ENCODE measurements at regions not wholly inside any gene's neighbourhood (a gene's known extent, or its start where the extent isn't known, plus 50 kb on each side); places are given as distances from the start of the nearest gene placed in this dataset.

DNA sequence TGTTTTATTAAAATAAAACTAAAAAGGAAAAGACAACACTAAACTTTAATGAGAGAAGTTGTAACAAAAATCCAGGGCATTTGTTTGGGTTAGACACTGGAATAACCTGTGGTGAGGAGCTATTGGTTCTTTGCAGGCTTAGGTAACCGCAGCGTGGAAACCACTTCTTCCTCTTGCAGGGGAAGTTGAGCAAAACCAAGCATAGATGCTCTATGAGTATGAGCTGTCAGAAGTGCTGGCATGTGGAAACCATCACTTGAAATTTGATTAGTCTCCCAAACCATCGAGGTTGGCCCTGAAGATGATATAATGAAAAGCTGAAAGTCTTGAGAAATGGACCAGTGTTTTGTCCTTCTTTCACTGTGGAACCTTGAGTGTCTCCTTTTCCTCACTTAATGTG, 127.1 kb upstream of the RBMS3 start:
- intact Hi-C loops (cut with DNase I; ENCODE audit: low total_unique reads): no loop called here
- 76 to 86% methylated on average over 3 of the region's 3 CpGs for WGBS, 2 donors
- no peak for TF ChIP-seq POLR2A (IDR thresholded peaks at IDR 0.05)
- TF ChIP-seq, protein P1, sequence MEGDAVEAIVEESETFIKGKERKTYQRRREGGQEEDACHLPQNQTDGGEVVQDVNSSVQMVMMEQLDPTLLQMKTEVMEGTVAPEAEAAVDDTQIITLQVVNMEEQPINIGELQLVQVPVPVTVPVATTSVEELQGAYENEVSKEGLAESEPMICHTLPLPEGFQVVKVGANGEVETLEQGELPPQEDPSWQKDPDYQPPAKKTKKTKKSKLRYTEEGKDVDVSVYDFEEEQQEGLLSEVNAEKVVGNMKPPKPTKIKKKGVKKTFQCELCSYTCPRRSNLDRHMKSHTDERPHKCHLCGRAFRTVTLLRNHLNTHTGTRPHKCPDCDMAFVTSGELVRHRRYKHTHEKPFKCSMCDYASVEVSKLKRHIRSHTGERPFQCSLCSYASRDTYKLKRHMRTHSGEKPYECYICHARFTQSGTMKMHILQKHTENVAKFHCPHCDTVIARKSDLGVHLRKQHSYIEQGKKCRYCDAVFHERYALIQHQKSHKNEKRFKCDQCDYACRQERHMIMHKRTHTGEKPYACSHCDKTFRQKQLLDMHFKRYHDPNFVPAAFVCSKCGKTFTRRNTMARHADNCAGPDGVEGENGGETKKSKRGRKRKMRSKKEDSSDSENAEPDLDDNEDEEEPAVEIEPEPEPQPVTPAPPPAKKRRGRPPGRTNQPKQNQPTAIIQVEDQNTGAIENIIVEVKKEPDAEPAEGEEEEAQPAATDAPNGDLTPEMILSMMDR (IDR thresholded peaks at IDR 0.05): no peak
- DNase-seq (ENCODE audit: low spot score in 2 of 2): no peak
- H3K4me3 ChIP-seq (ENCODE audit: low read depth, poor library complexity, severe bottlenecking): no peak overlapping the region

DNA sequence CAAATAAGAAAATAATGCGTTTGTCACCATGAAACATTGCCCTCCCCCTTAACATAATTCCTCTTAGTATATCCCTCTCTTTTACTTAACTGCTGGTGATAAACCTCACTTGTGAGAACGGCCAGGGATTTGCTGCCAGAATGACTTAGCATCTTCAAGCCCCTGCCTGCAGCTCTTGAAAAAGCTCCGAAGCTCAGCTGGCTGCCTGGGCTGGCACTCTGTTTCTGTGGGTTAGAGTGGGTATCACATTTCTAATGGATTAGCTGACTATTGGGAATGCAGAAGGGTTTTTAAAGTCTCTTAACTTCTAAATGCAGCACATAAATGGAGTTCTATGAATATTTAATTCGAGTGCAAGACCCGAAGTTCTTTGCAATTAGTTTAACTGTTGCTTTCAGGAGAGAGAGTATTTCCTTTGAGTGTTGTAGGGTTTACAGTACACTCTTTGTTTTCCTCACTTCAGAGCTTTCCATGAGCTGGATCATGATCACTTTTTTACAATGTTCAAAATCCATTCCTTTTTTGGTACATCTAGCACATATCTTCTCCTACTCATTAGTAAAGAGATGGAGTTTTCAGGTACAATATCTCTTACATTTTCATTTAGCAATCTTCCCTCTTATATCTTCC, 124.7 kb upstream of the RBMS3 start:
- no peak overlapping the region for H3K4me3 ChIP-seq (ENCODE audit: low read depth, poor library complexity, severe bottlenecking)
- 42 to 57% methylated on average over 5 of the region's 5 CpGs for WGBS, 2 donors
- intact Hi-C loops (cut with DNase I; ENCODE audit: low total_unique reads): no loop called here
- TF ChIP-seq POLR2A (IDR thresholded peaks at IDR 0.05): no peak
- TF ChIP-seq, protein P1 (IDR thresholded peaks at IDR 0.05): no peak
- DNase-seq (ENCODE audit: low spot score in 2 of 2): no peak

DNA sequence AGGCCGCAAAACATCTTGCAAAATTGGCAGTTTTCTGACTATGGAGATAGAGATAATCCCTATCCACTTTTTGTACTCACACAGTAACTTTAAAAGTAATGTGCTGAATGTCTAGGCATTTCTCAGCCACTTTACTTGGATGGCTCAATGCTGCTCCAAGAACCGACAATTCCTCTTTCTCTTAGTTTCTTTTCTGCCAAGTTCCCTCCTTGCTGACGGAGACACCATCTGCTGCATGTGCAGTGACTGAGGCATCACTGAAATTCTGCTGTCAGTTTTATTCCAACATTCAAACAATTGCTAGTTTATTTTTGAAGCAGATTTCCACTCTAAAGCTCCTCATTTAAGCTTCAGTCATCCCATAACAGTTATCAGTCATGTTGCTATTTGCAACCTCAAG, 116.0 kb upstream of the RBMS3 start:
- no peak for DNase-seq (ENCODE audit: low spot score in 2 of 2)
- 76 to 81% methylated on average over 3 of the region's 3 CpGs for WGBS, 2 donors
- intact Hi-C loops (cut with DNase I; ENCODE audit: low total_unique reads): no loop called here
- no peak overlapping the region for H3K4me3 ChIP-seq (ENCODE audit: low read depth, poor library complexity, severe bottlenecking)
- no peak for TF ChIP-seq POLR2A (IDR thresholded peaks at IDR 0.05)
- TF ChIP-seq, protein P1 (IDR thresholded peaks at IDR 0.05): no peak

DNA sequence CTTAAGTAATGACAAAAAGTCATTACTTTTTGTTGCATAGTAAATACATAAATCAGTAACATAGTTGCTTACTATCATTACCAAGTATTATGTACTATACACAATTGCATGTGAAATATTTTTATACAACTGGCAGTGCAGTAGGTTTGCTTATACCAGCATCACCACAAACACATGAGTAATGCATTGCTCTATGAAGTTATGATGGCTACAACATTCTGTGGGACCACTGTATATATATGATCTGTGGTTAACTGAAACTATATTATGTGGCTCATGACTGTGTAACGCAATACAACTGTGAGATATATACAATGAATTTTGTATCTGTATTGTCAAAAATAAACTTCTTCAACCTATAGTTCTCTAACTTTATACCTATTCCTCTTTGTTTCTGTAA, 113.7 kb upstream of the RBMS3 start:
- WGBS, 2 donors: 97 to 100% methylated on average over 1 of the region's 1 CpG
- no peak overlapping the region for H3K4me3 ChIP-seq (ENCODE audit: low read depth, poor library complexity, severe bottlenecking)
- intact Hi-C loops (cut with DNase I; ENCODE audit: low total_unique reads): no loop called here
- DNase-seq (ENCODE audit: low spot score in 2 of 2): no peak
- TF ChIP-seq, protein P1 (IDR thresholded peaks at IDR 0.05): no peak
- TF ChIP-seq POLR2A (IDR thresholded peaks at IDR 0.05): no peak

DNA sequence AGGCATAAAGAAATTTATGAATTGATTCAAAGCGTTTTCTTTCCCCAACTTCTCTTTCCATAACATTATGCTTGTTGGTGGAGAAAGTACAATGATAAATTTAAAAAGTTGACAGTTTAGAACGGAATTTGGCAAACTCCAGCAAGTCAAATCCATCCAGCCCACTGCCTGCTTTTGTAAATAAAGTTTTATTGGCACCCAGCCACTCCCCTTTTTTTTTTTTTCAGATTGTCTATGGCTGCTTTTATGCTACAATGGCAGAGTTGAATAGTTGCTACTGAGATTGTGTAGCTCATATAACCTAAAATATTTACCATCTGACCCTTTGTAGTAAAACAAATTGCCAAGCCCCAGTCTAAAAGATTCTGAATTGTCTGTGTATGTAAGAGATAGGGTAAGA, 112.8 kb upstream of the RBMS3 start:
- WGBS, 2 donors: 75 to 82% methylated on average over 2 of the region's 2 CpGs
- intact Hi-C loops (cut with DNase I; ENCODE audit: low total_unique reads): no loop called here
- no peak overlapping the region for H3K4me3 ChIP-seq (ENCODE audit: low read depth, poor library complexity, severe bottlenecking)
- no peak for TF ChIP-seq POLR2A (IDR thresholded peaks at IDR 0.05)
- TF ChIP-seq, protein P1 (IDR thresholded peaks at IDR 0.05): no peak
- no peak for DNase-seq (ENCODE audit: low spot score in 2 of 2)

DNA sequence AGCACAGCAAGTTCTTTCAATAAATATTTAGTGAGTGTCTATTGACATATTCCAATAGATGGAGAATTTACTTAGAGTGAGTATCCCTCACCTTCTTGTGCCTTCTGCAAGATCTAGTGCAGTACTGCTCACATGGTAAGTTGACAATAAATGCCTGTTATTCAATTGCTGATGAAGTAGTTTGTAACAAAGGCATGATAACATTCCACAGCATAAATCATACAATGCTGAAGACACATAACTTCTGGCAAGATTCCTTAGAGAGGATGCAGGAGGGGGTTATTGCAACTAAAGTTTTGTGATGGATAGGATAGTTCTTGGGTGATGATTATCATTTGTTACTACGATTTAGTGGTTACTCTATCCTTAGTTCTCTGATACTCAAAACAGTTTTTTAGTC, 112.2 kb upstream of the RBMS3 start:
- intact Hi-C loops (cut with DNase I; ENCODE audit: low total_unique reads): no loop called here
- 55 to 67% methylated on average over 1 of the region's 1 CpG for WGBS, 2 donors
- H3K4me3 ChIP-seq (ENCODE audit: low read depth, poor library complexity, severe bottlenecking): no peak overlapping the region
- TF ChIP-seq, protein P1 (IDR thresholded peaks at IDR 0.05): no peak
- TF ChIP-seq POLR2A (IDR thresholded peaks at IDR 0.05): no peak
- DNase-seq (ENCODE audit: low spot score in 2 of 2): no peak

All from lower leg skin (tissue), 4 donors.